HEK293T (cell line): ENCODE measurements at regions not wholly inside any gene's neighbourhood (a gene's known extent, or its start where the extent isn't known, plus 50 kb on each side); places are given as distances from the start of the nearest gene placed in this dataset.

Experiments
- BHLHE40 ChIP-seq: fragments of 450-650 bp; IDR thresholded peaks from 2 replicates; pipeline ENCODE4 v1.6.1; 2016; ENCODE audit warnings: mild to moderate bottlenecking, moderate library complexity, borderline replicate concordance
- CTBP1 ChIP-seq: fragments of 450-650 bp; IDR thresholded peaks from 2 replicates; pipeline ENCODE4 v1.6.1; 2016; ENCODE audit warnings: borderline replicate concordance
- HDGF ChIP-seq: fragments of 450-650 bp; IDR thresholded peaks from 2 replicates; pipeline ENCODE4 v1.6.1; 2017; ENCODE audit warnings: antibody characterized with exemption, borderline replicate concordance
- LEF1 ChIP-seq: fragments of 450-650 bp; IDR thresholded peaks from 2 replicates; pipeline ENCODE4 v1.6.1; 2017; ENCODE audit warnings: mild to moderate bottlenecking, borderline replicate concordance
- NFRKB ChIP-seq: fragments of 450-650 bp; IDR thresholded peaks from 2 replicates; pipeline ENCODE4 v1.6.1; 2016; ENCODE audit warnings: mild to moderate bottlenecking, moderate library complexity
- SP1 ChIP-seq: fragments of 450-650 bp; IDR thresholded peaks from 2 replicates; pipeline ENCODE4 v1.6.1; 2017
- SUZ12 ChIP-seq: fragments of 450-650 bp; IDR thresholded peaks from 2 replicates; pipeline ENCODE4 v1.6.1; 2016; ENCODE audit warnings: mild to moderate bottlenecking
- ZNF384 ChIP-seq: fragments of 450-650 bp; IDR thresholded peaks from 2 replicates; pipeline ENCODE4 v1.6.1; 2016

DNA sequence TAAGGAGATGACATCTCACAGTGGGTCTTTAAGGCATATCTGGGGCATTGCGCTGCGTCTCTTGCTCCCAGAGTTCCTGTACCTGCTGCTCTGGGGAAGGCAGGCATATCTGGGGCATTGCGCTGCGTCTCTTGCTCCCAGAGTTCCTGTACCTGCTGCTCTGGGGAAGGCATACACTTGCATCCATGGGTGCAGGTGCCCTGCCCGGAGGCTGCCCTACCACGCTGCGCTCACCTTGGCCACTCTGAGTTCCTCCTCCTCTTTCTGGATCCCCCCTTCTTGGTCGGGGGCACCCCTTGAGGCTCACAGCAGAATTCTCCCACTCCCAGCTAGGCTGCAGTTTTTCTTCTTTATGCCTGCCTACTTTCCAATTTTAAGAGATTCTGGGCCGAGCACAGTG, 60.9 kb upstream of the TMTC4 start:
- TF ChIP-seq HDGF (no peak), SP1 (no peak), BHLHE40 (no peak), SUZ12 (no peak), ZNF384 (no peak), NFRKB (no peak), CTBP1 (no peak), LEF1 (no peak)
